K562 (cell line): ENCODE measurements at regions not wholly inside any gene's neighbourhood (a gene's known extent, or its start where the extent isn't known, plus 50 kb on each side); places are given as distances from the start of the nearest gene placed in this dataset.

Experiments used
- ATAC-seq: fragments of 200-7000 bp; cut with Tn5 transposase; 3 replicates; pipeline ENCODE4 v1.9.1; 2020; ENCODE audit warnings: moderate library complexity
- BruUV-seq: library from RNA; stranded (reverse); fragments of 400-500 nt; replicated peaks from 2 replicates; lab custom pipeline; 2021; lab: Mats Ljungman, UMichigan
- CTCF ChIA-PET: fragments of 300-600 bp; formaldehyde crosslinking; extraction: SDS; loops from one replicate; lab custom pipeline; 2021; ENCODE audit warnings: low intra/inter-chr PET ratio; lab: Yijun Ruan, JAX
- POLR2A ChIA-PET: fragments of 300-600, 350-650 bp; sonication (Branson Sonifier 250); formaldehyde crosslinking; extraction: SDS; loops from one replicate; lab custom pipeline; 2021; ENCODE audit warnings: antibody characterized with exemption, inconsistent platforms; lab: Yijun Ruan, JAX
- DNase-seq, 4 experiments: peaks; one replicate each; pipeline versions ENCODE4 v3.0.0 to v3.0.0-alpha.2; 2011 to 2018; ENCODE audit warnings: low spot score in 3 of 4, mixed read lengths in 3 of 4; ENCODE audit errors: extremely low read depth in 1 of 4
- FAIRE-seq: peaks from 2 replicates; lab custom pipeline; 2011; peaks lifted over from hg19 to GRCh38; lab: Jason Lieb, UNC
- H2AFZ ChIP-seq: 2 replicates; pipeline ENCODE4 v1.6.0; 2011; ENCODE audit warnings: low read depth, low read length, control low read depth, inconsistent platforms
- H3K27ac ChIP-seq: fragments of 200-600 bp; 3 replicates; pipeline ENCODE4 v1.8.0; 2011; ENCODE audit warnings: low read depth, mild to moderate bottlenecking, control low read depth, inconsistent platforms, low read length, moderate library complexity, mixed read lengths; ENCODE audit errors: extremely low read depth
- H3K27me3 ChIP-seq, 2 experiments: fragments of 300-600 bp in 1 of 2; 2 replicates in 1 of 2; 3 replicates in 1 of 2; pipeline versions ENCODE4 v1.6.0 to v1.8.0; 2011; ENCODE audit warnings: inconsistent platforms in 2 of 2, low read length in 2 of 2, mild to moderate bottlenecking in 1 of 2, mixed read lengths in 1 of 2, moderate library complexity in 1 of 2; ENCODE audit not compliant: control insufficient read depth in 2 of 2, insufficient read depth in 2 of 2
- H3K36me3 ChIP-seq: fragments of 300-600 bp; 3 replicates; pipeline ENCODE4 v1.8.0; 2011; ENCODE audit warnings: mild to moderate bottlenecking, low read length, inconsistent platforms; ENCODE audit not compliant: control insufficient read depth, insufficient read depth
- H3K4me1 ChIP-seq, 2 experiments: fragments of 200-600 bp in 1 of 2; replicated peaks in 1 of 2; 2 replicates in 1 of 2; 3 replicates in 1 of 2; pipeline versions ENCODE4 v1.5.1 to v1.8.0; 2011; ENCODE audit warnings: inconsistent platforms in 2 of 2, low read length in 2 of 2, mild to moderate bottlenecking in 1 of 2, mixed read lengths in 1 of 2, moderate library complexity in 1 of 2; ENCODE audit not compliant: control insufficient read depth in 2 of 2, insufficient read depth in 2 of 2
- H3K4me2 ChIP-seq: 2 replicates; pipeline ENCODE4 v1.6.1; 2011; ENCODE audit warnings: low read length, control low read depth, inconsistent platforms, mixed read lengths; ENCODE audit not compliant: insufficient read depth
- H3K4me3 ChIP-seq: fragments of 200-600 bp; sonication (generic), shearing (Covaris generic); 2 replicates; pipeline ENCODE4 v1.5.1; 2016; ENCODE audit warnings: control low read depth, inconsistent platforms
- H3K79me2 ChIP-seq: fragments of 200-600 bp; 3 replicates; pipeline ENCODE4 v1.8.0; 2011; ENCODE audit warnings: low read length, inconsistent platforms; ENCODE audit not compliant: control insufficient read depth, insufficient read depth
- H3K9ac ChIP-seq, 2 experiments: 2 replicates each; pipeline versions ENCODE4 v1.6.0 to v1.6.1; 2011; ENCODE audit warnings: low read depth in 2 of 2, low read length in 2 of 2, control low read depth in 1 of 2, inconsistent platforms in 1 of 2, mild to moderate bottlenecking in 1 of 2, mixed read lengths in 1 of 2; ENCODE audit not compliant: insufficient read depth in 1 of 2
- H3K9me1 ChIP-seq: one replicate; pipeline ENCODE4 v1.6.0; 2011; ENCODE audit warnings: inconsistent platforms, mild to moderate bottlenecking, low read length, moderate library complexity; ENCODE audit not compliant: control insufficient read depth, insufficient read depth
- H3K9me3 ChIP-seq: replicated peaks from 2 replicates; pipeline ENCODE4 v1.5.1; 2011; ENCODE audit warnings: low read depth, low read length, inconsistent platforms; ENCODE audit not compliant: control insufficient read depth, insufficient read depth
- H4K20me1 ChIP-seq: replicated peaks from 2 replicates; pipeline ENCODE4 v1.6.1; 2011; ENCODE audit warnings: low read length, inconsistent platforms, mixed read lengths; ENCODE audit not compliant: control insufficient read depth, insufficient read depth
- ARID1B ChIP-seq: fragments of 450-650 bp; IDR thresholded peaks from 2 replicates; pipeline ENCODE4 v1.6.1; 2016; ENCODE audit warnings: antibody characterized with exemption, mild to moderate bottlenecking, inconsistent platforms
- FOXA1 ChIP-seq: fragments of 450-650 bp; IDR thresholded peaks from 2 replicates; pipeline ENCODE4 v1.6.1; 2016; ENCODE audit warnings: mild to moderate bottlenecking, borderline replicate concordance
- JUNB ChIP-seq: fragments of 450-650 bp; formaldehyde crosslinking; conservative IDR thresholded peaks from 2 replicates; pipeline ENCODE4 v1.4.0; 2020; ENCODE audit warnings: mild to moderate bottlenecking
- MCM5 ChIP-seq: fragments of 450-650 bp; IDR thresholded peaks from 2 replicates; pipeline ENCODE4 v1.6.1; 2016; ENCODE audit warnings: low read depth
- PHB2 ChIP-seq: fragments of 450-650 bp; IDR thresholded peaks from 2 replicates; pipeline ENCODE4 v1.6.1; 2017; ENCODE audit warnings: low read depth
- RBFOX2 ChIP-seq: fragments of 200-400 bp; formaldehyde crosslinking; IDR thresholded peaks from 2 replicates; pipeline ENCODE4 v1.6.1; 2017; ENCODE audit warnings: low read depth, mild to moderate bottlenecking, low read length, moderate library complexity
- RBM14 ChIP-seq: fragments of 200-400 bp; formaldehyde crosslinking; IDR thresholded peaks from 2 replicates; pipeline ENCODE4 v1.6.1; 2018; ENCODE audit warnings: low read depth, mild to moderate bottlenecking, low read length, moderate library complexity, borderline replicate concordance; ENCODE audit not compliant: insufficient read depth
- TBL1XR1 ChIP-seq, 2 experiments: IDR thresholded peaks; 2 replicates each; pipeline ENCODE4 v1.6.1; 2012; ENCODE audit warnings: improper control_type of control experiment in 2 of 2, low read length in 2 of 2, mild to moderate bottlenecking in 1 of 2
- ZNF445 ChIP-seq: fragments of 250-450 bp; sonication (Bioruptor Pico); IDR thresholded peaks from 2 replicates; pipeline ENCODE4 v1.4.0; 2020; ENCODE audit warnings: low read depth, mild to moderate bottlenecking, moderate library complexity
- WGBS: fragments of 100-300 bp; shearing (Covaris generic); methylation state at CpG from one replicate; pipeline ENCODE4 v1.1.6; 2016; ENCODE audit warnings: low coverage, mixed read lengths; ENCODE audit not compliant: insufficient coverage; ENCODE audit errors: missing lambda C conversion rate; 5-methylcytosine and 5-hydroxymethylcytosine counted together
- in situ Hi-C: fragments of 300-500 bp; cut with MboI; formaldehyde crosslinking; loops from 4 replicates; pipeline ENCODE4 v1.15.0; 2018; ENCODE audit warnings: inconsistent platforms, mixed read lengths
- intact Hi-C: fragments of 100-400 bp; cut with micrococcal nuclease; formaldehyde crosslinking; loops from 2 replicates; pipeline ENCODE4 v1.14.2; 2022
- TF ChIP-seq, protein P1 (sequence below): fragments of 250-450 bp; sonication (Bioruptor Pico); IDR thresholded peaks from 2 replicates; pipeline ENCODE4 v1.4.0; 2020; ENCODE audit warnings: mild to moderate bottlenecking
- TF ChIP-seq, protein P2 (sequence below): sonication (generic); formaldehyde crosslinking; IDR thresholded peaks from 2 replicates; pipeline ENCODE4 v1.5.0; 2020; ENCODE audit warnings: missing genetic modification reagents
- TF ChIP-seq, protein P3 (sequence below): sonication (generic); formaldehyde crosslinking; IDR thresholded peaks from 2 replicates; pipeline ENCODE4 v1.8.1; 2023; ENCODE audit warnings: mild to moderate bottlenecking, missing genetic modification reagents, moderate library complexity
- TF ChIP-seq, protein P4 (sequence below), 2 experiments: fragments of 450-650 bp; IDR thresholded peaks; 2 replicates each; pipeline ENCODE4 v1.6.1; 2016

DNA sequence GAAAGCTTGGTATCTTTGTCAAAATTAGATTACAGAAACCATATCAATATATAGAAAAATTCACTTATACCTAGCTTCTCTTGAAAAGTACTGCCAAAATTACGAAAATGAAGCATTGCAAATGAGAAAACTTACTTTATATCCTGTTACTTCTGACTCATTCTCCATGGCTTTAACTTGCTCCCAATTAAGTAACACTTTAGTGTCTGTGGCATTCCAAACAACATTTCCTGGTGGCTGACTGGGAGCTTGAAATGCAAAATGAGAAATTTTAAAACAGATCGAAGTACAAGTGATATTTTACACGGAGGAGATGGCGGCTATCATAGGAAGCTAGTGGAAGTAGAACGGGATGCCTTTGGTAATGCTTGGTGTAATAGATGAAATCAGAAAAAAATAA, 347.3 kb downstream of the CNTN3 start:
- Histone ChIP-seq H3K79me2 (no peaks in the 10 kb centered on the region), H3K9ac (no peak overlapping the region), H3K9me3 (no peaks in the 10 kb centered on the region), H3K27ac (no peak overlapping the region), H3K4me2 (no peak overlapping the region), H3K4me3 (no peak overlapping the region), H3K9me1 (no peaks in the 10 kb centered on the region), H3K36me3 (no peaks in the 10 kb centered on the region), H3K4me1 (no peaks in the 10 kb centered on the region), H2AFZ (no peak overlapping the region), H4K20me1 (no peaks in the 10 kb centered on the region), H3K27me3 (no peaks in the 10 kb centered on the region)
- ChIA-PET CTCF (no interaction called here), POLR2A (no interaction called here)
- DNase-seq (no peak), FAIRE-seq (no peak), ATAC-seq (no peak)
- intact Hi-C loops (no loop called here), in situ Hi-C loops (no loop called here)
- WGBS: 0% methylated on average over 5 of the region's 5 CpGs
- TF ChIP-seq JUNB (CRISPR knock-in tag): no peak
- TF ChIP-seq, protein P1, sequence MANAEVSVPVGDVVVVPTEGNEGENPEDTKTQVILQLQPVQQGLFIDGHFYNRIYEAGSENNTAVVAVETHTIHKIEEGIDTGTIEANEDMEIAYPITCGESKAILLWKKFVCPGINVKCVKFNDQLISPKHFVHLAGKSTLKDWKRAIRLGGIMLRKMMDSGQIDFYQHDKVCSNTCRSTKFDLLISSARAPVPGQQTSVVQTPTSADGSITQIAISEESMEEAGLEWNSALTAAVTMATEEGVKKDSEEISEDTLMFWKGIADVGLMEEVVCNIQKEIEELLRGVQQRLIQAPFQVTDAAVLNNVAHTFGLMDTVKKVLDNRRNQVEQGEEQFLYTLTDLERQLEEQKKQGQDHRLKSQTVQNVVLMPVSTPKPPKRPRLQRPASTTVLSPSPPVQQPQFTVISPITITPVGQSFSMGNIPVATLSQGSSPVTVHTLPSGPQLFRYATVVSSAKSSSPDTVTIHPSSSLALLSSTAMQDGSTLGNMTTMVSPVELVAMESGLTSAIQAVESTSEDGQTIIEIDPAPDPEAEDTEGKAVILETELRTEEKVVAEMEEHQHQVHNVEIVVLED (CRISPR knock-in tag): no peak
- TF ChIP-seq, protein P2, sequence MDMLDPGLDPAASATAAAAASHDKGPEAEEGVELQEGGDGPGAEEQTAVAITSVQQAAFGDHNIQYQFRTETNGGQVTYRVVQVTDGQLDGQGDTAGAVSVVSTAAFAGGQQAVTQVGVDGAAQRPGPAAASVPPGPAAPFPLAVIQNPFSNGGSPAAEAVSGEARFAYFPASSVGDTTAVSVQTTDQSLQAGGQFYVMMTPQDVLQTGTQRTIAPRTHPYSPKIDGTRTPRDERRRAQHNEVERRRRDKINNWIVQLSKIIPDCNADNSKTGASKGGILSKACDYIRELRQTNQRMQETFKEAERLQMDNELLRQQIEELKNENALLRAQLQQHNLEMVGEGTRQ (CRISPR knock-in tag): no peak
- no peak for TF ChIP-seq TBL1XR1 (IDR thresholded peaks at IDR 0.05; ENCODE audit: low read length in 2 of 2)
- TF ChIP-seq RBFOX2: no peak
- TF ChIP-seq MCM5: no peak
- no peak for TF ChIP-seq RBM14
- TF ChIP-seq ZNF445 (CRISPR knock-in tag): no peak
- no peak for TF ChIP-seq FOXA1
- TF ChIP-seq, protein P3, sequence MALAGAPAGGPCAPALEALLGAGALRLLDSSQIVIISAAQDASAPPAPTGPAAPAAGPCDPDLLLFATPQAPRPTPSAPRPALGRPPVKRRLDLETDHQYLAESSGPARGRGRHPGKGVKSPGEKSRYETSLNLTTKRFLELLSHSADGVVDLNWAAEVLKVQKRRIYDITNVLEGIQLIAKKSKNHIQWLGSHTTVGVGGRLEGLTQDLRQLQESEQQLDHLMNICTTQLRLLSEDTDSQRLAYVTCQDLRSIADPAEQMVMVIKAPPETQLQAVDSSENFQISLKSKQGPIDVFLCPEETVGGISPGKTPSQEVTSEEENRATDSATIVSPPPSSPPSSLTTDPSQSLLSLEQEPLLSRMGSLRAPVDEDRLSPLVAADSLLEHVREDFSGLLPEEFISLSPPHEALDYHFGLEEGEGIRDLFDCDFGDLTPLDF (CRISPR knock-in tag): no peak
- TF ChIP-seq, protein P4, sequence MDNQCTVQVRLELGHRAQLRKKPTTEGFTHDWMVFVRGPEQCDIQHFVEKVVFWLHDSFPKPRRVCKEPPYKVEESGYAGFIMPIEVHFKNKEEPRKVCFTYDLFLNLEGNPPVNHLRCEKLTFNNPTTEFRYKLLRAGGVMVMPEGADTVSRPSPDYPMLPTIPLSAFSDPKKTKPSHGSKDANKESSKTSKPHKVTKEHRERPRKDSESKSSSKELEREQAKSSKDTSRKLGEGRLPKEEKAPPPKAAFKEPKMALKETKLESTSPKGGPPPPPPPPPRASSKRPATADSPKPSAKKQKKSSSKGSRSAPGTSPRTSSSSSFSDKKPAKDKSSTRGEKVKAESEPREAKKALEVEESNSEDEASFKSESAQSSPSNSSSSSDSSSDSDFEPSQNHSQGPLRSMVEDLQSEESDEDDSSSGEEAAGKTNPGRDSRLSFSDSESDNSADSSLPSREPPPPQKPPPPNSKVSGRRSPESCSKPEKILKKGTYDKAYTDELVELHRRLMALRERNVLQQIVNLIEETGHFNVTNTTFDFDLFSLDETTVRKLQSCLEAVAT (IDR thresholded peaks at IDR 0.05): no peak
- TF ChIP-seq PHB2: no peak
- no peak for TF ChIP-seq ARID1B
- BruUV-seq: no TSS peak
